ENCODE measurements at regions not wholly inside any gene's neighbourhood (a gene's known extent, or its start where the extent isn't known, plus 50 kb on each side); places are given as distances from the start of the nearest gene placed in this dataset.

GRCh38 chr6:15145821-15146220 is 100.0 kb upstream of the JARID2 start:
- no peak for TF ChIP-seq EZH2 (IDR thresholded peaks at IDR 0.05; ENCODE audit: insufficient read depth, poor library complexity, severe bottlenecking)
- TF ChIP-seq EZH2phosphoT487 (IDR thresholded peaks at IDR 0.05; ENCODE audit: insufficient read depth, low read depth): no peak

All from GM23248 (cell line).